ENCODE measurements at regions not wholly inside any gene's neighbourhood (a gene's known extent, or its start where the extent isn't known, plus 50 kb on each side); places are given as distances from the start of the nearest gene placed in this dataset.

- FAIRE-seq: no peak
- TF ChIP-seq POLR2AphosphoS5 (IDR thresholded peaks at IDR 0.05; ENCODE audit: low read depth, low read length): no peak
- TF ChIP-seq POLR2A (IDR thresholded peaks at IDR 0.05; ENCODE audit: low read depth, low read length): no peak
- TF ChIP-seq SPI1 (IDR thresholded peaks at IDR 0.05; ENCODE audit: low read depth, low read length): no peak
- no peak for TF ChIP-seq PAX5 (IDR thresholded peaks at IDR 0.05; ENCODE audit: insufficient read depth, low read length, severe bottlenecking)
- TF ChIP-seq TAF1 (IDR thresholded peaks at IDR 0.05; ENCODE audit: low read depth, low read length): no peak
Observed at GRCh38 chr2:120534457-120534856, 188.5 kb downstream of the INHBB start.

GRCh38 chr2:120535081-120535480, 189.1 kb downstream of the INHBB start:
- TF ChIP-seq POU2F2 (IDR thresholded peaks at IDR 0.05; ENCODE audit: low read depth, low read length): no peak
- no peak for TF ChIP-seq POLR2AphosphoS5 (IDR thresholded peaks at IDR 0.05; ENCODE audit: low read depth, low read length)
- TF ChIP-seq PAX5 (IDR thresholded peaks at IDR 0.05; ENCODE audit: insufficient read depth, low read length, severe bottlenecking): no peak
- no peak for TF ChIP-seq TAF1 (IDR thresholded peaks at IDR 0.05; ENCODE audit: low read depth, low read length)
- no peak for TF ChIP-seq POLR2A (IDR thresholded peaks at IDR 0.05; ENCODE audit: low read depth, low read length)
- no peak for TF ChIP-seq SPI1 (IDR thresholded peaks at IDR 0.05; ENCODE audit: low read depth, low read length)
- no peak for FAIRE-seq
- no peak for DNase-seq (ENCODE audit: insufficient read length, low spot score)

More at GRCh38 chr2:120534457-120534856, 188.5 kb downstream of the INHBB start:
- DNase-seq (ENCODE audit: insufficient read length, low spot score): no peak

- no peak for FAIRE-seq
- TF ChIP-seq SPI1 (IDR thresholded peaks at IDR 0.05; ENCODE audit: low read depth, low read length): no peak
- no peak for TF ChIP-seq POU2F2 (IDR thresholded peaks at IDR 0.05; ENCODE audit: low read depth, low read length)
- TF ChIP-seq POLR2A (IDR thresholded peaks at IDR 0.05; ENCODE audit: low read depth, low read length): no peak
- DNase-seq (ENCODE audit: insufficient read length, low spot score): no peak
Observed at GRCh38 chr2:120536141-120536540, 190.2 kb downstream of the INHBB start.

- no peak for TF ChIP-seq POU2F2 (IDR thresholded peaks at IDR 0.05; ENCODE audit: low read depth, low read length)
- no peak for TF ChIP-seq PAX5 (IDR thresholded peaks at IDR 0.05; ENCODE audit: insufficient read depth, low read length, severe bottlenecking)
- TF ChIP-seq POLR2AphosphoS5 (IDR thresholded peaks at IDR 0.05; ENCODE audit: low read depth, low read length): no peak
- no peak for TF ChIP-seq TAF1 (IDR thresholded peaks at IDR 0.05; ENCODE audit: low read depth, low read length)
- DNase-seq (ENCODE audit: insufficient read length, low spot score): no peak
- no peak for FAIRE-seq
Observed at GRCh38 chr2:120538691-120539423, 192.9 kb downstream of the INHBB start.

- DNase-seq (ENCODE audit: insufficient read length, low spot score) (no peak), FAIRE-seq (no peak)
- no peak for TF ChIP-seq POLR2A (IDR thresholded peaks at IDR 0.05; ENCODE audit: low read depth, low read length)
- TF ChIP-seq SPI1 (IDR thresholded peaks at IDR 0.05; ENCODE audit: low read depth, low read length): no peak
- no peak for TF ChIP-seq TAF1 (IDR thresholded peaks at IDR 0.05; ENCODE audit: low read depth, low read length)
- no peak for TF ChIP-seq PAX5 (IDR thresholded peaks at IDR 0.05; ENCODE audit: insufficient read depth, low read length, severe bottlenecking)
- TF ChIP-seq POLR2AphosphoS5 (IDR thresholded peaks at IDR 0.05; ENCODE audit: low read depth, low read length): no peak
- TF ChIP-seq POU2F2 (IDR thresholded peaks at IDR 0.05; ENCODE audit: low read depth, low read length): no peak
Observed at GRCh38 chr2:120539424-120539936, 193.5 kb downstream of the INHBB start.

- FAIRE-seq: no peak
- no peak for DNase-seq (ENCODE audit: insufficient read length, low spot score)
- no peak for TF ChIP-seq POU2F2 (IDR thresholded peaks at IDR 0.05; ENCODE audit: low read depth, low read length)
- TF ChIP-seq POLR2AphosphoS5 (IDR thresholded peaks at IDR 0.05; ENCODE audit: low read depth, low read length): no peak
- TF ChIP-seq PAX5 (IDR thresholded peaks at IDR 0.05; ENCODE audit: insufficient read depth, low read length, severe bottlenecking): no peak
Observed at GRCh38 chr2:120539937-120540718, 194.2 kb downstream of the INHBB start.

- FAIRE-seq: no peak
- TF ChIP-seq POU2F2 (IDR thresholded peaks at IDR 0.05; ENCODE audit: low read depth, low read length): no peak
- no peak for TF ChIP-seq POLR2A (IDR thresholded peaks at IDR 0.05; ENCODE audit: low read depth, low read length)
- no peak for TF ChIP-seq POLR2AphosphoS5 (IDR thresholded peaks at IDR 0.05; ENCODE audit: low read depth, low read length)
- TF ChIP-seq SPI1 (IDR thresholded peaks at IDR 0.05; ENCODE audit: low read depth, low read length): no peak
- TF ChIP-seq TAF1 (IDR thresholded peaks at IDR 0.05; ENCODE audit: low read depth, low read length): no peak
- TF ChIP-seq PAX5 (IDR thresholded peaks at IDR 0.05; ENCODE audit: insufficient read depth, low read length, severe bottlenecking): no peak
- DNase-seq (ENCODE audit: insufficient read length, low spot score): no peak
Observed at GRCh38 chr2:120540719-120541552, 194.7 kb upstream of the GLI2 start.

GRCh38 chr2:120541553-120541932, 194.1 kb upstream of the GLI2 start:
- TF ChIP-seq POU2F2 (IDR thresholded peaks at IDR 0.05; ENCODE audit: low read depth, low read length): no peak
- no peak for FAIRE-seq
- DNase-seq (ENCODE audit: insufficient read length, low spot score): no peak

- FAIRE-seq (no peak), DNase-seq (ENCODE audit: insufficient read length, low spot score) (no peak)
- TF ChIP-seq TAF1 (IDR thresholded peaks at IDR 0.05; ENCODE audit: low read depth, low read length): no peak
- TF ChIP-seq SPI1 (IDR thresholded peaks at IDR 0.05; ENCODE audit: low read depth, low read length): no peak
- no peak for TF ChIP-seq PAX5 (IDR thresholded peaks at IDR 0.05; ENCODE audit: insufficient read depth, low read length, severe bottlenecking)
- no peak for TF ChIP-seq POLR2A (IDR thresholded peaks at IDR 0.05; ENCODE audit: low read depth, low read length)
- TF ChIP-seq POU2F2 (IDR thresholded peaks at IDR 0.05; ENCODE audit: low read depth, low read length): no peak
- no peak for TF ChIP-seq POLR2AphosphoS5 (IDR thresholded peaks at IDR 0.05; ENCODE audit: low read depth, low read length)
Observed at GRCh38 chr2:120541972-120542670, 193.5 kb upstream of the GLI2 start.

Data from GM12891 (cell line).